Activated T-cell treated with anti-CD3 and anti-CD28 coated beads, Interleukin-2, amount 50 U/mL, for 4 hours (primary cell): ENCODE measurements at regions not wholly inside any gene's neighbourhood (a gene's known extent, or its start where the extent isn't known, plus 50 kb on each side); places are given as distances from the start of the nearest gene placed in this dataset.

ENCODE experiments used
- ATAC-seq, 2 donors: fragments of 200-7000 bp; cut with Tn5 transposase; one replicate each; pipeline ENCODE4 v1.10.0; 2021
- DNase-seq: peaks from one replicate; pipeline ENCODE4 v3.0.0-alpha.2; 2020
- H3K27me3 Mint-ChIP-seq: one replicate; pipeline ENCODE4 v1.8.0; 2021; ENCODE audit warnings: low read depth, mixed read lengths
- H3K36me3 Mint-ChIP-seq: one replicate; pipeline ENCODE4 v1.8.0; 2022; ENCODE audit warnings: mixed read lengths; ENCODE audit not compliant: insufficient read depth
- H3K4me1 Mint-ChIP-seq: one replicate; pipeline ENCODE4 v1.8.0; 2021; ENCODE audit warnings: low read depth, mixed read lengths
- H3K4me3 Mint-ChIP-seq: one replicate; pipeline ENCODE4 v1.8.0; 2021; ENCODE audit warnings: mild to moderate bottlenecking, moderate library complexity, mixed read lengths
- H3K9me3 Mint-ChIP-seq: one replicate; pipeline ENCODE4 v1.8.0; 2021; ENCODE audit warnings: mixed read lengths

DNA sequence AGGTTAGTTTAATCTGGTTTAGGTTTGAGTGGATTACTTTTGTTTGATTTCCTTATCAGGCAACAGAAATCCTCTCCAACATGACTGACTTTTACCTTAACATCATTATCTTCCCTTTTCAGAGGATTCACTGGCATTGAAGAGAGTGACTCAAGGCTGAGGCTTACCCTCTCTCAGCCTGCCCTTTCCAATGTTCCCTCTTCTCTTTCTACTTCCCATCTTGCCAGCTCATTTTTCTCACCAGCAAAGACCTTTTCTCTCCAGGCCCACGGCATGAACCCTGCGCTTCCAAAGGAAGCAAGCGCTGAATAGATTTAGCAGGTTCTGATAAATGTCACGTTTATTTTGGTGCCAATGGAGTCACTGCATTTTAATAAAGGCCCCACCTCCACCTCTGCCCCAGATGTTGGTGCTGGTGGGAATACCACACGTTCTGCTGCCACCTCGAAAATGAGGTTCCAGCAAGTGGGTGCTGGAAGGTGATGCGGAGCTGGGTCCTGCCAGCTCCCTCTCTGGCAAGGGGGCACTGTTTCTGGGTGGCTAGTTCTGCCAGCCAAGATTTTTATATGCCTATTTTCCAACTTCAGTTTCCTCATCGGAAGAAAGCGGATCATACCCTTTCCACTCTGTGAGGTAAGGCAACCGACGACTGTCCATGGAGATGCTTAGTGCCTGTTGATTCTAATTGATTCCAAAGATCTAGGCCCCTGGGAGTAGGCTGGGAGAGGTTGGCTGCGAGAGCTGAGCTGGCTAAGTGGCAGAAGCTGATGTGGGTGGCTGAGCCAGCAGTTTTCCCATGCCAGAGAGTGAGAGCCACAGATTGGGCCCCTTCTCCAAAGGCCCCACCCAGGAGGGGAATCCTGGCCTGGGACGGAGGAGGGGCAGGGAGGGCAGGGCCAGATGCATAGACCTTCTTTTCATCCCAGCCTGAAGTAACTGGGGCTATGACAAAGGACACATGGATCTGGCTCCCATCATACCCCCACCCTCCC is 87.7 kb upstream of the MAFB start:
- peaks cover 3% of the 10 kb centered on the region for H3K4me1 Mint-ChIP-seq
- H3K27me3 Mint-ChIP-seq: peaks cover 2% of the 10 kb centered on the region
- H3K36me3 Mint-ChIP-seq: no peaks in the 10 kb centered on the region
- DNase-seq (no peak), ATAC-seq (no peak)
- no peaks in the 10 kb centered on the region for H3K9me3 Mint-ChIP-seq
- no peak overlapping the region for H3K4me3 Mint-ChIP-seq

GRCh38 chr20:40777653-40778052 is 88.6 kb upstream of the MAFB start:
- DNase-seq (no peak), ATAC-seq (no peak)
- no peak overlapping the region for H3K4me3 Mint-ChIP-seq
- peaks cover 2% of the 10 kb centered on the region for H3K27me3 Mint-ChIP-seq
- H3K4me1 Mint-ChIP-seq: peaks cover 3% of the 10 kb centered on the region
- H3K9me3 Mint-ChIP-seq: no peaks in the 10 kb centered on the region
- no peaks in the 10 kb centered on the region for H3K36me3 Mint-ChIP-seq

DNA sequence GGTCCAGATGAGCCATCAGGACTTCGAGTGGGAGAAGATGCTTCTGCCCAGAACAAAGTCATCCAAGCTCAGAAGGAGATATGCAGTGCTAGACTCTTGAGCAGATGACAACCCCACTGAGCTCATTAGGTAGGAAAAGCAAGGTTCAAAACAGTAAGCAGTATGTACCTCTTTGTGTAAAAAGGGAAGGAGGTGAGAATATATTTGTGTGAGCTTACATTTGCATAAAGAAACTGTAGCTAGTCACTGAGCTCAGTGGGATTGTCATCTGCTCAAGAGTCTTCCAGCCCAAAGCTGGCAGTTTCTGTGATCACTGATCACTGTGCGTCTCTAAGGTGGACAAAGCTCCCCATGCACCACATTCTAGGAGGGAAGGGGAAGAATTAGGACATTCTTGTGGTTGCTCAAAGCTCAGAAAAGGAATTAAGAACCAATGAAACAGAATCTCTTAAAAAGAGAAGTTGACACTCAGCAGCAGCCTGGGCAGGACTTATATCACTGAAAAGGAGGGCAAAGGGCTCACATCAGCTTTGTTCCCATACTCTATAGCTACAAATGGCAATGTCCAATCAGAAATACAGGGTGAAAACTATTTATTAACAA is 90.0 kb upstream of the MAFB start:
- Mint-ChIP-seq H3K4me1 (peaks cover 3% of the 10 kb centered on the region), H3K27me3 (peaks cover 2% of the 10 kb centered on the region), H3K4me3 (no peak overlapping the region), H3K36me3 (no peaks in the 10 kb centered on the region), H3K9me3 (no peaks in the 10 kb centered on the region)
- ATAC-seq: no peak
- no peak for DNase-seq

DNA sequence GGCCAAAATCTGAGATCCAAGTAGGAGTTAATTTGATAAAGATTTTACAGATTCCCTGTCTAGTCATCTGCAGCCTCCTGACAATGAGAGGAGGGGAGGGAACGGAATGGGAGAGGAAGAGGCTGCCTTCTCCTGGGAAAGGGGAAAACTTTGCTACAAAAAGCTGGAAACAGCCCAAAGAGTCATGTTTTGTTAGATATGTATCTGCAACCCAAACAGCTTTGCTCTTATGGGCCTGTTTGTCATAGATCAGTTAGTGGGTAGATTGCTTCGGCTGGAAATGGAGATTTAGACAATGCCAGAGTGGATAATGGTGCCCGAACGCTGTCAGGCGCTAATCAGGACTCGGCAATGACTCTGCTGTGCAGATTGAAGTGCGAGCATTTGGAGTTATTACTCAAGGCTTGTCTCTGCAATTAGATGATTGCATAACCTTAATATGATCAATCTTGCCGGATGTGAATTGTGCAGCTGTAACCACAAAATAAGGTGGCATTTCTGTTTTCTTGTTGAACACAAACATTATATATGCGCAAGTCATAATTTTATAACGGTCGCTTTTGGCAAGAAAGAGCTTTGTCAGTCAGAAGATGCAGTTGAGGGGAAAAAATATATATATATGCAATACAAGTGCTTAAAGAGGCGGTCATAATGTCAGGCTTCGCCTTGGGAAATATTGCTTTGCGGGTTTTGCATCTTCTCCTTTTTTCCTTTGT is 92.4 kb upstream of the MAFB start:
- Mint-ChIP-seq H3K4me1 (no peaks in the 10 kb centered on the region), H3K27me3 (peaks cover 3% of the 10 kb centered on the region), H3K9me3 (no peaks in the 10 kb centered on the region), H3K36me3 (no peaks in the 10 kb centered on the region), H3K4me3 (no peak overlapping the region)
- DNase-seq: no peak
- ATAC-seq: no peak

- Mint-ChIP-seq H3K27me3 (peaks cover 7% of the 10 kb centered on the region), H3K4me1 (no peaks in the 10 kb centered on the region), H3K9me3 (no peaks in the 10 kb centered on the region), H3K36me3 (no peaks in the 10 kb centered on the region), H3K4me3 (no peak overlapping the region)
- no peak for ATAC-seq
- DNase-seq: no peak
These were observed 93.0 kb upstream of the MAFB start for GRCh38 chr20:40782043-40782368.

DNA sequence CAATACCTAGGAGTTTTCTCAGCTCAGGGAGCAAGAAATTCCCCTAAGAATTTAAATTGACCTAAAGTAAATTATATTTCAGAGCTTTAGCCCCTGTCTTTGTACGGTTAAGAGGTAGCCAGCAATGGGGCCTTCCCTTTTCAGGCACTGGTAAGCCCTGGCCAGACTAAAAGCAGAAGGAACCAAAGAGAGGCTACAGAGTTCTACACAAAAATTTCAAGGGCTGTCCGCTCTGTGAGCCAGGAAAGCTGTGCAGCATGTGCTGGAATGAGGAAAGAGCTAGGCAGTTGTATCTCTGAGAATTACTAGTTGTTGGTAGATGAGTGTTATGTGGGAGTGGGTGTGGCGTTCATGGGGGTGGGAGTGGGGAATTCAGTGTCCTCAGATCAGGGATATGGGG is 96.3 kb upstream of the MAFB start:
- no peak for DNase-seq
- no peak overlapping the region for H3K4me3 Mint-ChIP-seq
- H3K27me3 Mint-ChIP-seq: peaks cover 7% of the 10 kb centered on the region
- no peaks in the 10 kb centered on the region for H3K4me1 Mint-ChIP-seq
- H3K36me3 Mint-ChIP-seq: no peaks in the 10 kb centered on the region
- ATAC-seq: no peak
- peaks cover 6% of the 10 kb centered on the region for H3K9me3 Mint-ChIP-seq

- H3K36me3 Mint-ChIP-seq: no peaks in the 10 kb centered on the region
- no peak for ATAC-seq
- H3K9me3 Mint-ChIP-seq: peaks cover 6% of the 10 kb centered on the region
- no peak overlapping the region for H3K4me3 Mint-ChIP-seq
- no peaks in the 10 kb centered on the region for H3K4me1 Mint-ChIP-seq
- peaks cover 7% of the 10 kb centered on the region for H3K27me3 Mint-ChIP-seq
- no peak for DNase-seq
These were observed 97.3 kb upstream of the MAFB start for GRCh38 chr20:40786336-40786735.

DNA sequence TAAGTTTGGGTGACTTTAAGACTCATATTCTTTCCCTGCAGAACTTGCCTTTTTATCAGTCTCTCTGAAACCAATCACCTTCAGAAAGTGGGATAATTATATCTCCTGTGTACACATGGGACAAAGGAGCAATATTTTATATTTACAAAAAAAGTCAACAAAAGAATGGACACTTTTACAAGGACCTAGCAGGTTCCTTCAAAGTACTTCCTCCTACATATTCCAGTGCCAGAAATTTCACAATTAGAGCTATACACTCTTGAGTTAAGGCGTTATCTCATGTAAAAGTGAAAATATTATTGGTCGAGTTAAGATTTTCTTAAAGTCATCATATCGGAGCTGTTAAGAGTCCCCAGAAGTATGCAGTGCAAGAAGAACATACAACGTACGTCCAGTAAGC is 98.9 kb upstream of the MAFB start:
- Mint-ChIP-seq H3K36me3 (no peaks in the 10 kb centered on the region), H3K27me3 (peaks cover 8% of the 10 kb centered on the region), H3K9me3 (peaks cover 6% of the 10 kb centered on the region), H3K4me1 (no peaks in the 10 kb centered on the region), H3K4me3 (no peak overlapping the region)
- DNase-seq (no peak), ATAC-seq (no peak)

GRCh38 chr20:40797425-40797824 is 108.4 kb upstream of the MAFB start:
- no peak for DNase-seq
- ATAC-seq: no peak
- Mint-ChIP-seq H3K36me3 (no peaks in the 10 kb centered on the region), H3K4me3 (no peak overlapping the region), H3K9me3 (no peaks in the 10 kb centered on the region), H3K4me1 (no peaks in the 10 kb centered on the region), H3K27me3 (peaks cover 17% of the 10 kb centered on the region)

- Mint-ChIP-seq H3K4me3 (no peak overlapping the region), H3K27me3 (peaks cover 17% of the 10 kb centered on the region), H3K9me3 (no peaks in the 10 kb centered on the region), H3K4me1 (no peaks in the 10 kb centered on the region), H3K36me3 (no peaks in the 10 kb centered on the region)
- no peak for DNase-seq
- no peak for ATAC-seq
These were observed 109.0 kb upstream of the MAFB start for GRCh38 chr20:40798066-40798465.

DNA sequence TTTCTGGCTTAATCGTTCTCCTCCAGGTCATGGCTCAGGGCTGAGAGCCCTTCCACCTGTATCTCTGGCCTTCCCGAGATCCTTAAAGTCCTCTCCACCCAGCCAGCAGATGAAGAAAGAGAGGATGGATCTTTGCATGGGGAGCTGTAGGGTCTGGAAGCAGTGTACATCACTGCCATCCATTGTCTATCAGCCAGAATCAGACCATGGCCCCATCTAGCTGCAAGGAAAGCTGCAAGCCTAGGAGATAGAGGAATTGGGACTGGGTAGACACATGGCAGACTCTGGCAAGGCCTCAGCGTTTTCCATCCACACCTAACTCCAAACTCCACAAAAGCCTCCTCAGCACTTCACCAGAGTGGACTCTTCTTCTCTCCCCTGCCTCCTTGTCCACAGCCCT is 113.8 kb upstream of the MAFB start:
- Mint-ChIP-seq H3K36me3 (no peaks in the 10 kb centered on the region), H3K4me3 (no peak overlapping the region), H3K27me3 (peaks cover 13% of the 10 kb centered on the region), H3K9me3 (no peaks in the 10 kb centered on the region), H3K4me1 (no peaks in the 10 kb centered on the region)
- ATAC-seq: no peak
- DNase-seq: no peak

DNA sequence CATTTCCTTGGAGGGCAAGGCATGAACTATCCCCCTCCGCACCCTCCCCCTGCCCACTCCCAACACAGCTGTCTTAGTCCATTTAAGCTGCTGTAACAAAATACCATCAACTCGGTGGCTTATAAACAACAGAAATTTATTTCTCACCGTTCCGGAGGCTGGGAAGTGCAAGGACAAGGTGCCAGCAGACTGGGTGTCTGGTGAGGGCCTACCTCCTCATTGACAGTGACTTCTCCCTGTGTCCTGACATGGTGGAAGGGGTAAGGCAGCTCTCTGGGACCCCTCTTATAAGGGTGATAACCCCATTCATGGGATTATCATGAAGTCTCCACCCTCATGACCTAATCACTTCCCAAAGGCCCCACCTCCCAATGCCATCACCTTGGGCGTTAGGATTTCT is 114.3 kb upstream of the MAFB start:
- H3K4me3 Mint-ChIP-seq: no peak overlapping the region
- ATAC-seq: no peak
- peaks cover 13% of the 10 kb centered on the region for H3K27me3 Mint-ChIP-seq
- DNase-seq: no peak
- no peaks in the 10 kb centered on the region for H3K4me1 Mint-ChIP-seq
- H3K9me3 Mint-ChIP-seq: no peaks in the 10 kb centered on the region
- H3K36me3 Mint-ChIP-seq: no peaks in the 10 kb centered on the region

DNA sequence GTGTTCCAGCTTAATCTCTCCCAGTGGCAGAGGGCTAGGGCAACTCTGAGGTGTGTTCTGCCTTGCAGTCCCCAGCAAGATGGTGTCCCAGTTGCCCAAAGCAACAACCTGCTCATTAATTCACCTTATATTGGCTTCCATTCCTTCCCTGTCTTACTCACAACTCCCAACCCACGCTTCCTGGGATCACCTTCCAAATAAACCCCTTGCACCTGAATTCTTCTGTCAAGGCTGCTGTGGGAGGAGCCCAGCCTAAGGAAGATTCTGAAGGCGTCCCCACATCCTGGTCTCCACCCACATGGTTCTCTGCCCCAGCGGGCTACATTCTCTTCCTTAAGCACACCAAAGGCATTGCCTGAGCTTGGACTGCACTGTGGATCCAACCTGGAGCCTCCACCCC is 116.6 kb upstream of the MAFB start:
- H3K4me3 Mint-ChIP-seq: no peak overlapping the region
- H3K36me3 Mint-ChIP-seq: no peaks in the 10 kb centered on the region
- ATAC-seq (no peak), DNase-seq (no peak)
- H3K27me3 Mint-ChIP-seq: peaks cover 13% of the 10 kb centered on the region
- H3K4me1 Mint-ChIP-seq: no peaks in the 10 kb centered on the region
- H3K9me3 Mint-ChIP-seq: no peaks in the 10 kb centered on the region

DNA sequence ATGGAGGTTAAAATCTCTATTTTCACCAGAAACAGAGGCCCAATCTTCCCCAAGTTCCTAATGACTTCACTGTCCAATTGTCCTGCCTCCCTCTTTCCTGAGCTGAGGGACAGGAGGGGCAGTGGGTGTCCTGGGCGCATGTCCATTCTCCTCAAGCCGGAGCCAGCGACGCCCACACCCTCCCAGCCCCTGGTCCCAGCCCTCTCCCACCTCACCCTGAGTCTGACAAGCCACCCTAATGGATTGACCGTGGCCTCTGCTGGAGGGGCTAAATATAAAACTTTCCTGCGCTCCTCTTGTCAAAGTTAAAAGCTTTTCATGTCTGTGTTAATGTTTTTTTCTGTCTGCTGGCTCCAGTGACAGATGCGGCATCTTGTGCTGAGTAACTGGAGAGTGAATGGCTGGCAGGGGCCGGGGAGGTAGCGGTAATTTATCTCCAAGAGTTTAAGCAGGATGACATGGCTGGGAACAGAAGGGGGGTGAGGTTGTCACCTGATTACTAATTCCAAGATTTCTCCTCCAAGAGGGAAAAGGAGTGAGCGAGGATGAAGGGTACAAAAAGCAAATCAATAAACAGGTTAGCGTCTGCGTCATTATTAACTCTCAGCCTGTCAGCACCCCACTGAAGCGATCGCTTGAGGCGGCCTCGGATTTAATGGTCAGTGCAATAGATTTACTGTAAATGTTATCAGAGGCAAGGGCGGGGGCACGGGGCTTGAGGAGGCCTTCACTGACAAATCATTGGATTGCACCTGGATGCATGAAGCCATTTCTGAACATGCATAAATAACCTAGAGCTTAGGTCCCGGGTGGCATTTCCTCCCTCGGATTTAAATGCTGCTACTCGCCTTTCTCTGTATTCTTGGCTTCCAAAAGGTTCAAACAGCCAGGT is 118.1 kb upstream of the MAFB start:
- no peak for DNase-seq
- Mint-ChIP-seq H3K9me3 (no peaks in the 10 kb centered on the region), H3K27me3 (peaks cover 11% of the 10 kb centered on the region), H3K4me3 (no peak overlapping the region), H3K4me1 (no peaks in the 10 kb centered on the region), H3K36me3 (no peaks in the 10 kb centered on the region)
- no peak for ATAC-seq
